Activated CD8-positive, alpha-beta memory T cell treated with anti-CD3 and anti-CD28 coated beads for 24 hours (primary cell): ENCODE measurements at regions not wholly inside any gene's neighbourhood (a gene's known extent, or its start where the extent isn't known, plus 50 kb on each side); places are given as distances from the start of the nearest gene placed in this dataset.

Experiments used
- DNase-seq: peaks from one replicate; pipeline ENCODE4 v3.0.0-alpha.2; 2020

DNA sequence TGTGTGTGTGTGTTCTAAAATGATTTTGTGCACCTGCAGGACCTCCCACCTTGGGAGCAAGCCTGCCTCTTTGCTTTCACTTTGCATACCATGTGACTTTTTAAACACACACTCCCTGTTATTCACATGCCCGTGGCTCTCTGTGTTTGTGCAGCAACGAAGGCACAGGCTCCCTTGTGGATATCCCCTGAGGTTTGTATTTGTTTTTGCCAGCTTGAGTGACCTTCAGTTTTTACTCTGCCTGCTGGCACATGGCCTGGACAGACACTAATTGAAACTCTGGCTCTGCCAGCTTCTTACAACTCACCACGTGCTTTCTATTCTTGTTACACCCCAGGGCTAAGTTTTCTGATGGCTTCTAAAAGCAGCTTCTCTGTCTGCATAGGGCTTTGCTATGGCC, 885.8 kb downstream of the SH3BGRL start:
- DNase-seq = no peak

DNA sequence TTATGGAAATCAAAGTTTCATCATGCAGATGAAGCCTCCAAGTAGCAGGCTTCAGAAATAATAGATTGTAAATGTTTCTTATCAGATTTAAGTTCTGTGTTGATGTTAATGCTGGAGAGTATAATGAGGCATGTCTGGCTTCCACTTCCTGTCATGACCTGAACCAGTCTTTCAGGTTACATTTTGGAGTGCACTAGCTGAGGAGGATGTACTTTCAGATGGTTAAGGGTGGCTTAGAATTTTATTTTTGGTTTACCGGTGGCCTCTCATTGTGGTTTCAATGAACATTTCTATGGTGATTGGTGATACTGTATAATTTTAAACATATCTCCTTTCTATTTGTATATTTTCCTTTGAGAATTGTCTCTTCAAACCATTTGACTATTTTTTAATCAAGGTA, 890.4 kb downstream of the SH3BGRL start:
- no peak for DNase-seq

DNA sequence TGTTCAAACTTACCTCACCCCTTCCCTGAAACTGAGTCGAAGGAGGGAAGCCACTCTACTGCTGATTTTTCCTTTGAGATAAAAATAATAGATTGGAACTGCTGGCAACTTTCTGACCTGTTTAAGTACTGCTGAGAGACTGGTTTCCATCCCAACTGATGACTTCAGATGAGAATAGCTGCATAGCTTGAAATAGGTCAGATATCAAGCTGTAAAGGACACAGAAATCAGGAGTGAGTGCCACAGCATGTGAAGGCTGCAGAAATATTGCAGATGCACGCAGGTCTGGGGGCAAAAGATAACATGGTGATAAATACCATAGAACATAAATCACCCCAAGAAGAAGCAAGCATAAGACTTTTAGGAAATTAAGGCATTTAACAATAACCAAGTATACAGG, 923.2 kb downstream of the SH3BGRL start:
- DNase-seq = no peak

DNA sequence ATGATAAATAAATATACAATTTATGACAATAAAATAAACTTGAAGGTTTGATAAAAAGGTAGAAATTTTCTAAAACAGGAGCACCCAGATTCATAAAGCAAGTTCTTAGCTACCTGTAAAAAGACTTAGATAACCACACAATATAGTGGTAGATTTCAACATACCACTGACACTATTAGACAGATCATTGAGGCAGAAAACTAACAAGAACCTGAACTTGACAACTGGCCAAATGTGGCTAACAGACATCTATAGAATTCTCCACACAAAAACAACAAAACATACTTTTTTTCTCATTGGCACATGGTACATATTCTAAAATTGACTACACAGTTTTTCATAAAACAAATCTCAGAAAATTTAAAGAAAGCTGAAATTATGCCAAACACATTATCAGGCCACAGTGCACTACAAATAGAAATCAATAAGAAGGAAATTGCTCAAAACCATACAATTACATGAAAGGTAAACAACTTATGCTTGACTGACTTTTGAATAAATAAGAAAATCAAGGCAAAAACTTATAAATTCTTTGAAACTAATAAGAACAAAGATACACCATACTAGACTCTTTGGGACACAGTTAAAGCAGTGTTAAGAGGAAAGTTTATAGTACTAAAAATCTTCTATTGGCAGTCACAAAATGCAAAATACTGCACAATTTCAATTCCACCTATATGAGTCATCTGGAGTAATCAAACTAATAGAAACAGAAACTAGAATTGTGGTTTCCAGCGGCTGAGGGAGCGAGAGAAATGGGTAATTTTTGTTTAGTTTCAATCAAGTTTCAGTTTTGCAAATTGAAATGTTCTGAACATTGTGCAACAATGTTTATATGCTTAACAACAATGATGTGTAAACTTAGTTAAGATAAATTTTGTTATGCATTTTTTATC, 925.6 kb downstream of the SH3BGRL start:
- DNase-seq = no peak

DNA sequence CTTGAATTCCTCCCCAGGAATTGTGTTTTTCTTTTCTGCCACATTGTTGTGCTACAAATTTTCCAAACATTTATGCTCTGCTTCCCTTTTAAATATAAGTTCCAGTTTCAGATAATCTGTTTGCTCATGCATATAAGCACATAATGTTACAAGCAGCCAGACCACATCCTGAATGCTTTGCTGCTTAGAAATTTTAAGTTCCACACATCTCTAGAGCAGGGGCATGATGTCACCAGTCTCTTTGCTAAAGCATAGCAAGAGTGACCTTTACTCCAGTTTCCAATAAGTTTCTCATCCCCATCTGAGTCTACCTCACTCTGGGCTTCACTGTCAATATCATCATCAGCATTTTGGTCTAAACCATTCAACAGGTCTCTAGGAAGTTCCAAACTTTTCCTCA, 932.5 kb downstream of the SH3BGRL start:
- no peak for DNase-seq

DNA sequence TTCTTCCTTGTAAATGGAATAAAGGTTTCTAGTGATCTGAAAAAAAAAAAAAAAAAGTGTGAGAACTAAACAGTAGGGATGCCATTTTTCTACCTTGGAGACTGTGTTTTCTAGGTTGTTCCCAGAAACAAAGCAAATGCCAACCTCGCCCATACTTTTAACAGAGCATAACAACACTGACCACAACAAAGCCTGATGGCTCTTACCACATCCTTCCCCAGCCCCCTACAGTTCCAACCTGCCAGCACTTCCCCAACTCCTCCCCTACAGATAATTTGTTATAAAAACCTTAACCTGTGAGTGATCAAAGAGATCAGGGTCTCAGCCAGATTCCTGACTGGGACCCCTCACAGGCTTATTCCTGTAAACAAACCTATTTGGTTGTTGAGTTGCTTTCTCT, 940.0 kb downstream of the SH3BGRL start:
- no peak for DNase-seq

DNA sequence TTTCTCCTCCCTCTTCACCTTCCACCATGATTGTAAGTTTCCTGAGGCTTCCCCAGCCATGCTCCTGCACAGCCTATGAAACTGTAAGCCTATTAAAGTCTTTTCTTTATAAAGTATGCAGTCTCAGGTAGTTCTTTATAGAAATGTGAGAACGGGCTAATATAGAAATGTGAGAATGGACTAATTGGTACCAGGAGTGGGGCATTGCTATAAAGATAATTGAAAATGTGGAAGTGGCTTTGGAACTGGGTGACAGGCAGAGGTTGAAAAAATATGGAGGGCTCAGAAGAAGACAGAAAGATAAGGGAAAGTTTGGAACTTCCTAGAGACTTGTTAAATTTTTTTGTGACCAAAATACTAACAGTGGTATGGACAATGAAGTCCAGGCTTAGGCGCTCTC, 959.3 kb downstream of the SH3BGRL start:
- DNase-seq = no peak

DNA sequence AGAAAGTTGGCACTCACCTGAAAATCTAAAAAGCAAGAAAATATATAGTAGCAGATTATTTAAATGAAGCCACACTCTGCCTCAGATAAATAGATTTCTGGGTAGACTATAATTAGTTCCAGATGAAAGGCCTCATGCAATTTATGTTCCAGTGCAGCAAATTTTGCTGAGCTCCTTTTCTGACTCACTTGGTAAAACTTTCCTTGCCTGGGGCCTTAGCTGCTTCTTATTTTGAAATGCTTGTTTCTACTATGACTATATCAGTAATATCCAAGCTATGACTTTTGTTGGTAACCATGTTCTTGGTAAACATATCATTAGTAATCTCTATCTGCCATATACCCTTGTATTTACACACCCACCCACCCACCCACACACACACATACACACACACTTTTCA, 961.8 kb downstream of the SH3BGRL start:
- no peak for DNase-seq

DNA sequence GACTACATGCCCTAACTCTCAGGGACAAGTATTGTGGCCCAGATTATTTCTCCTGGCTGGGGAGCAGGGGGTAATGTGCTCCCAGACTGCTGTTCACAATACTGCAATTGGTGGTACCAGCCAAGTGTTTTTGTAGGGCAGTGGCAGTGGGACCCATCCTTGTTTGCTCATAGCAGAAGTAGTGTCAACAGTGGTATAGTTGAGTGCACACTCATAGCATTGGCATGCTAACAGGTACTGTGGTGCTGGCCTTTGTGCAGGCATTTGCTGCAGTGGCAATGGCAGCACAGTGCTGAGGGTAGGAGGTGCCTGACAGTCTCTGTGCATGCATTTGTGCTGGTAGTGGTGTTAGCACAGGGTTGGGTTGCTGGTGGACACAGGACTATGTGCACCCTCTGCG, 995.0 kb downstream of the SH3BGRL start:
- DNase-seq = peak; percentile 37

DNA sequence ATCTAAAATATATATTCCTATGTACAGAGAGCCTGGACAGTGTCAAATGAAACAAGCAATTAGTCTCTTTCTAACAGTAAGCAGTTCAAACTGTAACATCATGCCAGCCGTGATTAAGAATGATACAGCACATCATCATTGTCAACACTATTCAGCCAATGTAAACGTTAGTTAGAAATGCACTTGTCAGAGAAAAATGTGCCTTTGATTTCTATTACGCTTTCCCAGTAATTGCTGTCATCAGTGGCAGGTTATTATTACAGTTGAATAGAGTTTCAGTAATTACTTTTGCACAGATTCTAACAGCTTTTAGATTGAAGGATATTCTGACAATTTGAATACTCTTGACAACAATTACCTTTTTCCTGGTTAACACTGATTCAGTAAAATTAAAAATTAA, 1007.1 kb downstream of the SH3BGRL start:
- DNase-seq = no peak

DNA sequence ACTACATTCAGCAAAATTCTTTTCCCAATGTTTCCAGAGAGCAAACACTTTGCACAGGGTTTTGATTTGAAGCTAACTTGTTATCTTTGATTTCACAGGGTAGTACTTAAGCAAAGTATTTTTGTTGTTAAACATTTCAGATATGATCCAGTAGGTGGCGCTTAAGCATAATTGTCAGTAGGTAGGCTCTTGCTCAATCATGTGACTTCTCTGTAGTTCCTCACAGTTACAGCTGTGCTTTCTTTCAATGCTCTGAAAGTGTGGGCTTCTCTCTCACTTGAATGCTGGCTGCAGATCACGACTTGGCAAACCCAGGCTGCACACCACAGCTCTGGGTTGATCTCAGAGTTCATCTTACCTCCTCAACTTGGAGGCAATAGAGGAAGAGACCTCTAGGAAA, 1016.5 kb downstream of the SH3BGRL start:
- DNase-seq = no peak

DNA sequence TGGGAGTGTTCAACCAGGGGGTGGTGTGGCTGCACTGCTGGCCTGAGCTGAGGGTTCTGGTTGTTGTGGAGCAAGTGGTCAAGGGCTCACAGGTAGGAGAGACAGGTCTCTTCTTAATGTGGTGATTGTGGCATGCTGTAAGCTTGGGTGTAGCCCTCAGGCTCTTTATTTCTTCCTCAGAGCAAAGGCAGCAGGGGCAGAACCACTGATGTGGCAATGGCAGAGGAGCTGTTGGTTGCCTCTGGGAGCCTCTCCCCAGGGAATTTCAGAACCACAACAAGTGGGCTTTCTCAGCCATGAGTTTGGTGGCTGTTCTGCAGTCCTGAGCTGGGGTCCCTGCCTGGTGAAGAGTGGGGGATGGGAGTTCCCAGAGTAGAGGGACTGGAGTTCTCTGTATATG, 1017.2 kb downstream of the SH3BGRL start:
- no peak for DNase-seq

DNA sequence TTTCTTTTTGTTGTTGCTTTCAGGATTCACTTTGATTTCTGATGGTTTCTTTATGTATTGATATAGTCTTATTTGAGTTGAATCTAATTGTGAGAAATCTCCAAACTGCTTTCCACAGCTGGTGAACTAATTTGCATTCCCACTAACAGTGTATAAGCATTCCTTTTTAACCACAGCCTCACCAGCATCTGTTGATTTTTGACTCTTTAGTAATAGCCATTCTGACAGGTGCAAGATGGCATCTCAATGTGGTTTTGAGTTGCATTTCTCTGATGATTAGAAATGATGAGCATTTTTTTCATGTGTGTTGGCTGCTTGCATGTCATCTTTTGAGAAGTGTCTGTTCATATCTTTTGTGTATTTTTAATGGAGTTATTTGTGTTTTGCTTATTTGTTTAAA, 1023.1 kb downstream of the SH3BGRL start:
- DNase-seq = no peak

DNA sequence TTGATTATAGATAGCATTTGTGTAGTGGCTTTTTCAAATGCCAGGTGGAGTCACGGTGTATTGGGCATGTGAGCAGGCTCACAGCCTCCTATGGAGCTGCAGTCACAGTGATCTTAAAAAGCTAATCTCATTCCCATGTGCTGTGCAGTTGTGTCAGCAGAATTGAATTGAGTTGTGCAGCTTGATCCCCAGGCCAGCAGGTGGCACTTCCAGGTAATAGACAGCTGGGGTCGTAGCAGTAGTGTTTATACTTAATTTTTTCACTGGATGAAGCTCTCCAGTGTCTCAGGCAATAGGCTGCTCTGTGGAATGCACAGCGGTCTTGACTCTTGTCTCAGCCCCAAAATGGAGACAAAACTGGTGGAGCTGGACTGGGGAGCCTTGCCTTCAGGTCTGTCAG, 1028.1 kb downstream of the SH3BGRL start:
- DNase-seq = no peak

DNA sequence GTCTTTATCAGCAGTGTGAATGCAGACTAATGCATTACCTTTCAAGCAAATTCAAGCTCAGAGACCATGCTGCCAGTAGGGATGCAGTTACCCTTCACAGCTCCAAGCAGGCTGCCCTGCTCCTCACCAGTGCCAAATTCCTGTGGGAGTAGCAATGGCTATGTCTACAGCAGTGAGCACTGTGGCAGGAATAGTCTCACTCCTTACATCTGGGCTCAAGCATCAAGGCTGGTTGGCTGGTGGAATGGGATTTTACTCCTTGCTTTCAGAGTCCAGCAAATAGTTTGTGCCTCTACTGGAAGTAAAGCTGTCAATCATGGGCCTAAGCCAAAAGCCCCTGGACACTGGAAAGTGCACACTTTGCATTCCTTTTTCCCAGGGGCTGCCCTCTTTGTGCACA, 1030.8 kb downstream of the SH3BGRL start:
- DNase-seq = no peak

DNA sequence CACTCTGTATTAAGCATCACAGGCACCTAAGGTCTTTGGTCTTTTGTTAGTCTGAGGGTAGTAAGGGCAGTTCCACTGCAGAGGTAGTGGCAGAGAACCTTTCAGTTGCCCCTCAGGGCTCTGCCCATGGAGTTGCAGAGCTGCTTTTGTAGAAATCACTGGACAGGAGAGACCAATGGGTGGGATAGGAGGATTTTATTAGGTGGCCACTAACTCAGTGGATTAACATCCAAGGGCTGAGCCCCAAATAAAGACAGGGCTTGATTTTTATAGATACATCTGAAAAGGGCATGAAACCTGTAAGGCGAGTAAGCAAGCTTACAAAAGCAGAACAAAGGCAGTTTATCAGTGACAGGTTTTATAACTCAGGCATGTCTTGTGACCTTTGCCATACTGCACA, 1035.4 kb downstream of the SH3BGRL start:
- DNase-seq = no peak
